Superior temporal gyrus (tissue), 1 donor: ENCODE measurements at regions not wholly inside any gene's neighbourhood (a gene's known extent, or its start where the extent isn't known, plus 50 kb on each side); places are given as distances from the start of the nearest gene placed in this dataset.
"Not testable (repeated sequence)": the region's sequence is repeated elsewhere in the genome, so short reads cannot be mapped to it uniquely, and the experiment has no call there.

Source experiments
- DNase-seq: peaks from one replicate; pipeline ENCODE4 v3.0.0-alpha.2; 2016; ENCODE audit errors: extremely low spot score

DNA sequence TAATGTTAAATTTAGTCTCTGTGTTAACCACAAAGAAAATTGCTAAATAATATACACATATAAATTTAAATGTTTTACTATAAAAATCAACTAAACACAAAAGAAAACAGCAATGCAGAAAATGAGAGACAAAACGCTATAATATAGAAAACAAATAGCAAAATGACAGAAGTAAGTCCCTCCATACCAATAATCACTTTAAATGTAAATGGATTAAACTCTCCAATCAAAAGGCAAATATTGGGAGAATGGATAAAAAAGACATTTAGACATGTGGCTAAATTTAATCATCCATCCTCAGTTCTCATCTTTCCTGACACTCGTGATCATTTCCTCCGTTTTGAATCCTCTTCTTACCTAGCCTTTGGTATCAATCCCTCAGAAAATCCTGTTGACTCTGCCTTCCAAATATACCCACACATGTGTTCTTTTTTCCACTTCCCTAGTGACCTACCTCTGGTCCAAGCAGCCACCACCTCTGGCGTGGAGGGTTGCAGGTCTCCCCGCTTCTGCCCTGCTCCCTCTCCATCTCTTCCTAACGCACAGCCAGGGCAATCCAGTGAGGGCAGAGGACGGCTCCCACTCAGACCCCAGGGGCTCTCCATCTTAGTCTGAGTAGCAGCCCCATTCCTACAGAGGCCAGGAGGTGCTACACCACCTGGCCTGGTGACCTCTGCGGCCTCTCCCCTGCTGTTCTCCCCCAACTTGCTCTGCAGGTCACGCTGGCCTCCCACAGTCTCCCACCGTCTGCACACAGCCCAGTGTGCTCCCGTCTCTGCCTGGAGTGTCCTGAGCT lies 149.2 kb downstream of the RNASET2 start:
- DNase-seq: no peak

DNA sequence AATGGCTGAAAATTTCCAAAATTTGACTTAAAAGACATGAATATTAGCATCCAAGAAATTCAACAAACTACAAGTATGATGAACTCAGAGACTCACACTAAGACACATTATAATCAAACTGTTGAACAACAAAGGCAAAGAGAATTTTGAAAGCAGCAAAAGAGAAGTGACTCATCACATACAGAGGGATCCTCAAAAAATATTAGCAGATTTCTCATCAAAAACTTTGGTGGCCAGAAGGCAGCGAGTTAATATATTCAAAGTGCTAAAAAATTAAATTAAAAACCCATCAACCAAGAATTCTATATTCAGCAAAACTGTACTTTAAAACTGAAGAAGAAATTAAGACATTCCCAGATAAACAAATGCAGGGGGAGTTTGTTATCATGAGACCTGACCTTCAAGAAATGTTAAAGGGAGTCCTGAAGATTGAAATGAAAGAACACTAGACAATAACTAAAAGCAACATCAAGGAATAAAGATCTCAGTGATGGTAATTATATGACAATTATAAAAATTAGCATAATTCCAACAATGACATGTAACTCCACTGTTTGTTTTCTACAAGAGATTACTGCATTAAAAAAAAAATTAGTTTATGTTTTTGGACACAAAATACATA lies 150.0 kb downstream of the RNASET2 start:
- no peak for DNase-seq

DNA sequence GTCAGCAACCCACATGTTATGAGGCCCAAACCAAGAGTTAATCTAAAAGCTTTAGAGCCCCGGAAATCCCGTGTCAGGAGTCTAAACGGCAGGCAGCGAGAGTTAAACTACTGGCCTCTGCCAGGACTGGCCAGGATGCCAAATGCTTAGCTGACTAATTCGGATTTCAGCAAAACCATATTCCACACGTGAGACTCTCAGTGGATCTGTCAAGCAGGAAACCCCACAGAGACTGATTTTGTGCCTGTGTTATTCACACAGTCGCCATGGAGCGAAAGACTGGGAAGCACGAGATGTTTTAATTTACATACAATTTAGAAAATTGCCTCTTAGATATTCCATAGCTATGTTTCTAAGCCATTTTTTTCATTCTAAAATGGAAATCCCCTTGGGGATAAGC lies 152.9 kb downstream of the RNASET2 start:
- DNase-seq: no peak

DNA sequence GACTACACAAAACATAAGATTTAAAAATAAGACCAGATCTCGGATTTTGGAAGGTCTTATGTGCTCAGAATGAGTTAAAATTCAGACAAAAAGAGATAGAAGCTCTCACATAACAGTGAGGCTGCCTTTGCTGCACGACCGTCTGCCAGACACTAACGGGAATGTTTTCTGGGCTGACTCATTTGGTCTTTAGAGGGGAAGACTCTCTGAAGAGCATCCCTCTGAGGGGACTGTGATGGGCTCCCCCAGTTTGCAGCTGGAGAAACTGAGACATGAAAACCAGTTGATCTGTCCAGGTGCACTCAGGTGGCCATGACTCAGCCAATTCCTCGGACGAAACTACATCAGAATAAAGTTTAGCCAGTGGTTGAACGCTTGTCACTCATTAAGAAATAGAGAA lies 153.9 kb downstream of the RNASET2 start:
- DNase-seq: no peak

DNA sequence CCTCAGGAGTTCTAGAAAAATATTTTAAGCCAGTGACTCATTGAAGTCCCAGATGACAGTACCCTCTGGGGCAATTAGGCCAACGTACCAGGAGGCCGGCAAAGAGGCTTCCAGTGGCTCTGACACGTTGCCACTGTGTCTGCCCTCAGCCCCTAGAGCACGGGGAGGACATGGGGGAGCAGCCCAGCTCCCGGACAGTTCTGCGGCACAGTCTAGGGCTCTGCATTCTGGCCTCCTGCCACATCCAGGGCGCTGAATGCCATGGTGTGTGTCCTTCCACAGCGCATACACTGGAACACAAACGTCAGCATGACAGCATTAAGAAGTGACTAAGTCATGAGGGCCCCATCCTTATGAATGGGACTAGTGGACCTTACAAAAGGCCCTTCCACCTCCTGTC lies 156.2 kb downstream of the RNASET2 start:
- no peak for DNase-seq

DNA sequence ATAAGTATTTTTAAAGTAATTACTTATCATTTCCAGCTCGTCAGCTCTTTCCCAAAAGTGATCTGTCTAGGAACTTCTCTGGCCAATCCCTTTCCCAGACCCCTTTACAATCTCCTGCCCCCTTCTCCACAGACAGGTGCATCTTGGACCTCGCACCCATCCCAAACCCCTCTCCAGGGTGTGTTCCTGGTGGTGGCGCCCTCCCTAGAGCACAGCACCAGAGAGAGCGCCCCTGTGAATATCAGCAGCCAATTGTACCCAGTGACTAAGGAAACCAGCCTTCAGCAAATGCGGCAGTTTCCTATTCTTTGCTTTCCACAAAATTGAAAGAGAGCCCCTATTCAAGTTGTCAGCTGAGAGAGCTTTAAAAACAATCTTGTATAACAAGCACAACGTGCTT lies 157.7 kb downstream of the RNASET2 start:
- no peak for DNase-seq

DNA sequence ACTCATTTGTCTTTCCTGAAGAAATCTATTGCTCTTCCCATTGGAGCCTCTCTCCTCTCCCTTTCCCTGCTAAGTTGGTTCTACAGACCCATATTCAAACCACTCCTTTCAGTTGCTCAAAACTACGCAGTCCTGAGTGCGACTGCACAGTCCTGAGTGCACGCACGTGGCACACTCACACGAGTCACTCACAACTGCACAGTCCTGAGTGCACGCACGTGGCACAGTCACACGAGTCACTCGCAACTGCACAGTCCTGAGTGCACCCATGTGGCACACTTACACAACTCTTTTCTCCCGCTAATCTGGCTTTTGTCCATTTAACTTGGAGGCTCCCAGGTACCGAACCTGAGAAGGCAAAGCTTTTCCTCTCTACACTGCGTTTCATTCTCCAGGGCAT lies 159.7 kb downstream of the RNASET2 start:
- no peak for DNase-seq

DNA sequence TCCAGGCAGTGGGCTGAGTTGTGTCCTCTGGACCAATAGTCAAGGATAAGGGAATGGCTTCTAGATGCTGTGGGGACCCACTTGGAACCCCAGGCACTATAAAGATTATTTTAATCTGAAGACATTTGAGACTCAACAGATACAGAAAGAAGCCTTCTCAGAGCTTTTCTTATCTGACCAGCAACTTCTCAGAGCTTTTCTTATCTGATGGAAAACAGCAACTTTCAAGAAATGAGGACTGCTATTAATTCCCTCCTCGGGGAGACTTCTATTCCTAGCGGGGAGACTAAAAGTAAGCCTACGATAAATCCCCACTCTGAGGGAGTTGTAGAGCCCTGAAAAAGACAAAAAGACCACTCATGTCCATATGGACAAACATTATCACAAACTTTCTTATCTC lies 160.5 kb downstream of the RNASET2 start:
- no peak for DNase-seq

DNA sequence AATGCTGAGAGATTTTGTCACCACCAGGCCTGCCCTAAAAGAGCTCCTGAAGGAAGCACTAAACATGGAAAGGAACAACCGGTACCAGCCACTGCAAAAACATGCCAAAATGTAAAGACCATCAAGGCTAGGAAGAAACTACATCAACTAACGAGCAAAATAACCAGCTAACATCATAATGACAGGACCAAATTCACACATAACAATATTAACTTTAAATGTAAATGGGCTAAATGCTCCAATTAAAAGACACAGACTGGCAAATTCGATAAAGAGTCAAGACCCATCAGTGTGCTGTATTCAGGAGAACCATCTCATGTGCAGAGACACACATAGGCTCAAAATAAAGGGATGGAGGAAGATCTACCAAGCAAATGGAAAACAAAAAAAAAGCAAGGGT lies 163.8 kb upstream of the RPS6KA2 start:
- not testable (repeated sequence) for DNase-seq

DNA sequence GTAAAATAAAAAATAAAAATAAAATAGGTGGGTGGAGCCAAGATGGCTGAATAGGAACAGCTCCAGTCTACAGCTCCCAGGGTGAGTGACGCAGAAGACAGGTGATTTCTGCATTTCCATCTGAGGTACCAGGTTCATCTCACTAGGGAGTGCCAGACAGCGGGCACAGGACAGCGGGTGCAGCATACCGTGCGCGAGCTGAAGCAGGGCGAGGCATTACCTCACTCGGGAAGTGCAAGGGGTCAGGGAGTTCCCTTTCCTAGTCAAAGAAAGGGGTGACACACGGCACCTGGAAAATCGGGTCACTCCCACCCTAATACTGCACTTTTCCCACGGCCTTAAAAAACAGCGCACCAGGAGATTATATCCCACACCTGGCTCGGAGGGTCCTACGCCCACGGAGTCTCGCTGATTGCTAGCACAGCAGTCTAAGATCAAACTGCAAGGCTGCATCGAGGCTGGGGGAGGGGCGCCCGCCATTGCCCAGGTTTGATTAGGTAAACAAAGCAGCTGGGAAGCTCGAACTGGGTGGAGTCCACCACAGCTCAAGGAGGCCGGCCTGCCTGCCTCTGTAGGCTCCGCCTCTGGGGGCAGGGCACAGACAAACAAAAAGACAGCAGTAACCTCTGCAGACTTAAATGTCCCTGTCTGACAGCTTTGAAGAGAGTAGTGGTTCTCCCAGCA lies 161.9 kb upstream of the RPS6KA2 start:
- not testable (repeated sequence) for DNase-seq

DNA sequence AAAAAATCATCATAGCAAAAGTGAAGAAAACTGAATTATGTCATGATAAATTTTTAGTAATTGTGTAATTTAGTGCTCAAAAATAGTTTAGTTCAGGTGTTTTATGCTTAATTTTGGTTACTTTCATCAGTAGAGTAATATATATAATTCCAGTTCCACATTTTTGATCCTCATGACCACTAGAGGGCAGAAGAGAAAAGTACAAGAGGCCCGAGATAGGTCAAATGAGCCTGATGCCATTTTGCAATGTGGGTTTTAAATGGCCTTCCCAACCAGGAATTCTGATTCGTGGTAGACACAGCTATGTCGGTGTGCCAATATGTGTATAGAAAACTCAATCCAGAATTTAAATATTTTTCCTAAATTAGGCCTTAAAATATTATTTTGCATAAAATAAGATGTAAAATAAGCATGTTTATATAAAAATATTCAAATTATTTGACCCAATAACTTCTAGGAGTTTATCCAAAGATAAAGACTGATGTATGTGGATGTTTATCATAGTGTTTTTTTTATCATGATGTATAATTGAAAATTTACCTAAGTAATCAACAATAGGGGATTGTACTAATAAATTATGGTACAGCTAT lies 159.7 kb upstream of the RPS6KA2 start:
- peak; percentile 89 for DNase-seq

DNA sequence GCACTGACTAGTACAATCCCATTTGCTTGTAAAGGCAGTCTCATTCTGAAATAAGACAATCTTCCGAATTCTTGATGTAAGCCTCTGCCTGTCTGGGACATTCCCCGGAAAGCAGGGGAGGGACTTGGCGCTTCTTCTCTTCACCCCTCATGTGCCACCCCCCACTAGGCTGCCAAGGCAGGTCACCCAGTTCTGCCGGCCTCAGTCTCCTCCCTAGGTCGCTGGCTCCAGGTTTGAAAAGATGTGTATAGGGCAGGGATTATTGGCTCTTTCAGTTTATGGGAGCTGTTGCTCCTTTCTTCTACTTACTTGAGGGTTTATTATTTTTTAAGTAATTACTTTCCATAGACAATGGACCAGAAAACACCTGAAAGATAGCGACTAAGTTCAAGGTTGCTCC lies 158.1 kb upstream of the RPS6KA2 start:
- no peak for DNase-seq

DNA sequence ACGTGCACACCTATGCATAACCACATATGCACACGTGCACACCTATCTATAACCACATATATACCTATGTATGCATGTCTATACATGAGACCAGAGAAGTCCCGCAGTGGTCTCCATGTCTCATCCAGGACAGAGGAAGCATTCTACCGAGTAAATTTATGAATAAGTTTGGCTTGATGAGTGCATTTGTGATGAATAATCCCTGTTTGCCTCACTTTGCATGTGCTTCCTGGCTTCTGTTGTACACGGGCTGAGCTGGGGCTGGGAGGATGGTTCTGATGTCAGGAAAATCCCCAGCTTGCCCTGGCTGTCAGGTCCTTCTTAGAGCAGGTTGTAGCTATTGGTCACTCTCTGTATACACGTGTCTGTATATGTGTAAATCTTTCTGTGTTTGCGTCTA lies 157.6 kb upstream of the RPS6KA2 start:
- DNase-seq: no peak

DNA sequence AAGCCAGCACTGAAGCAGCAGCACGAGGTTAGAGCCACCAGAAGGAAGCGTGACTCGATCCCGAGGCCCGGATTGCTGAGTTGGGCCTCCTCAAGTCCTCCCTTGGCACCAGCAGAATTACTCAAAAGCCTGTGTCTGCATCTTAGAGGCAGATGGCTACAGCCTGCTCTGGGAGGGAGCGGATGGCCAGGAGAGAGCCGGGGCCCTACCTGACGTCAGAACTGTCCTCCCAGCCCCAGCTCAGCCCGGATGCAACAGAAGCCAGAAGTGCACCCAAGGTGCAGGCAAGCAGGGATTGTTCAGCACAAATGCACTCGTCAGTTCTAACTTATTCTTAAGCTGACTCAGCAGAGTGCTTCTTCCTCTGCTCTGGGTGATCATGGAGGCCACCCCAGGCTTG lies 155.5 kb upstream of the RPS6KA2 start:
- no peak for DNase-seq

DNA sequence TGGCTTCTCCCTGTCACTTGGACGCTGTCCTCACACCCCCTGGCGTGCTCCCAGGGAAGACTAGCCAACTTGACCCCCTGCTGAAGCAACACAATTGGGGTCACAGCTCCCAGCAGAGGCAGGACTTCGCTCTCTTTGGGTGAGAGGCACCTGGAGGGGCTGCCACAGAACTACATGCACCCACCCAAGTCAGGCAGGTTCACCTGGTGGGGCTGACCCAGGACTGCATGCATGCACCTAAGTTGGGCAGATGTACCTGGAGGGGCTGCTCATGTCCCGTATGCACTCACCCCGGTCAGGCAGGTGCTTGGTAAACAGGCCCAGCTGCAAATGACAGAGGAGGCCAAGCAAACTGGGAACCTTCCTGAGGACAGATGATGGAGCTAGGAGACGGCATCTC lies 154.3 kb upstream of the RPS6KA2 start:
- no peak for DNase-seq

DNA sequence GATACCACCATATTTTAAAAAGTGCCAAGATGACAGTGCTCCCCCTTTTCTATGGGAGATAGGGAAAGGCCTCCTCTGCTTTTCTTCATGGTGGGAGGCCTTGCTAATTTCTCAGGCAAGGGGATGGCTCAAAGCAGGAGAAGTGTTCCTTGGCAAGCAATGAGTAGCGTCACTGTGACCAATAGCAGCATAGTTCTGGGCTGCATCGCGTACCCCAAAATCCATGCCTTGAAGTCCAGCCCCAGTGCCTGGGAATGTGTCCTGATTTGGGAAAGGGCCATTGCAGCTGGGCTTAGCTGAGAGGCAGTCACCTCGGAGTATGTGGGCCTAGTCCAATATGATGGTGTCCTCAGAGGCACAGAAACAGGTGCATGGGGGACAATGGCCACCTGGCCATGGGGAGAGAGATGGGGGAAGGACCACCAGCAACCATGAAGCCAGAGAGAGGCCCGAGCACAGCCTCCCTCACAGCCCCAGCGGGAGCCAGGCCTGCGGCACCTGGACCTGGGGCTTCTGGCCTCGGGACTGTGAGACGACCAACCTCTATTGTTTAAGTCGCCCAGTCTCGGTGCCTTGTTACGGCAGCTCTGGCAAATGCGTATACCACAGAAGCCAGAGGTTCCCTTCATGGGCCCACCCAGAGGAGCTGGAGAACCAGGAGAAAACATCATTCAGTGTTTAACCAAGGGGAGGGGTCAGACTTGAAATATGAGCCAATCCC lies 153.1 kb upstream of the RPS6KA2 start:
- DNase-seq: no peak

DNA sequence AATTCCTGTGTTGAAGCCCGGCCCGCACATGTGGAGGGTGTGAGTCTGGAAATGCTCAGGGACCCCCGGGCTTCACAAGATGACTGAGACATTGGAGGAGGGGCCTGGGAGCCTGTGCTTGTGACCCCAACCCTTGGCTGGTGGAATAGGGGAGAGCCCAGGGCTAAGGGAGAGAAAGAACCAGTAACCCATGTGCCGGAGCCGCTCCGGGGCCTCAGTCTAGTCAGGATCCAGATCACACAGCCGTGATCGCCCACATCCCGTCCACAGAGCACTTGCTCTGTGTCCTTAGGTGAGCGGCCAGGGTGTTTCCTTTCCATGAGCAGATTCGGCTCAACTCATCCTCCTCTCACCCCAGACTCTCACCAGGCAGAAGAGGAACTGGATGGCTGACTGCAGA lies 152.3 kb upstream of the RPS6KA2 start:
- no peak for DNase-seq

DNA sequence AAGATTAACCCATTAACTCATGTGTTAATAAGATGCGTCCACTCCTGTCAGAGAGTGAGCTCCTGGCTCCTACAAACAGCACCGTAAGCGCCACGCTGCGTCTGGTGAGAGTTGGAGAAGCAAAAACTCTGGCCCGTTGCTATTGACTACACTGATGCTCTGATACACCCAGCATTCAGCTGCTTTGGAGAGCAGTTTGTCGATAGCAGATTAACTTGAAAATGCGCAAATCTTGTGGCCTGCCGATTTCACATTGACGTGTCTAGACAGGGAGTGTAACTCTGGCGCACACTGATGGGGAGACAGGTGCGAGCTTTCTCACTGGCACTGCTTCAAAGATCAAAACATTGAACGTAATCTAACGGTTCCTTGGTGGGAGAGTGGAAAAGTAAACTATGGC lies 151.7 kb upstream of the RPS6KA2 start:
- no peak for DNase-seq

DNA sequence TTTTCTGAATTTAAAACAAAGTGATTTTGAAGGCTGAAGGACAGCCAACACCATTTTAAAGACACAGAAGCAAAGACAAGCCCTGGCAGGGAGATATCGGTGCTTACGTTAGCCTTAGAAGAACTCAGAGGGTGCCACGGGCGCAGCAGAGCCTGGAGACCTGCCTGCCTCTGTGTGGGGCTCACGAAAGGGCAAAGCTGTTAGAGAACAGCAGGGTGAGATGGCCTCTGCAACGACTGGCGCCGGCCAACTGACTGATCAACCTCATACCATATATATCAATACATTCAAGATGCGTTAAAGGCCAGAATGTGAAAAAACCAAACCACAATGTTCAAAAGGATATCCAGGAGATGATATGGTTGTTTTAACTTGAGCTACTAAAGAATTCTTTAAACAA lies 151.0 kb upstream of the RPS6KA2 start:
- DNase-seq: no peak

DNA sequence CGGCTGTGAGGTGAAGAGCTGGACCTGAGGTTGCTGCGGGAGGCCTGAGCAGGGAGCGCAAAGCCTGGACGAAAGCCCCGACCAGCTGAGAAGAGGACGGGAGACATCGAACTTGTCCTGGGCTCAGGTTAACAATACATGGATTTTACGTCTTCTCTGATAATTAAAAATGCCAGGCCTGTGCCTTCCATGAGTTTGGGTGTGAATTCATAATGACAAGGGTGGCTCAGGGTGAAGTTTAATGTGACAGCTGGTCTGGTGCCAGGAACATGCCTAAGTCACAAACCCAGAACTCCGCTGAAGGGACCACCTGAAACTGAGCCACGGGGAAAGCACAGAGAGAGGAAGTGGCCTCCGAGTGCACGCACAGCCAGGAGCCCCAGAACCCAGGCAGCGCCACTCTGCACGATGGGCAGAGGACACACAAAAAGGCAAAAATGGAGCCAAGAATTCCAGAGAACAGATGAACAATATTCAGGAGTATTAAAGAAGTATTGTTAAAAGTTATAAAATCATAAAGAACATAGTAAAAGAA lies 150.1 kb upstream of the RPS6KA2 start:
- no peak for DNase-seq

DNA sequence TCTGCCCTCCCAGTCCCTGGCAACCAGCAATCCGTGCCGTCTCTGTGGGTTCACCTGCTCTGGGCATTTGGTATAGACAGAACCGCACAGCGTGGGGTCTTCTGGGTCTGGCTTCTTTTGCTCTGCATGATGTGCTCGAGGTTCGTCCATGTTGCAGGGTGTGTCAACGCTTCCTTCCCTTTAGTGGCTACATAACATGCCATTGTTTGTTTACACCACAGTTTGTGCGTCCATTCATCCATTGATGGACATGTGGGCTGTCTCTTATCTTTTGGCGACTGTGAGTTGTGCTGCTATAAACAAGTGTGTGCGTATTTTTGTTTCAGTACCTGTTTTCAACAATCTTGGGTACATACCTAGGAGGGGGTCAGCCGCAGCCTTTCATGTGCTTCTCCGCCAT lies 149.5 kb upstream of the RPS6KA2 start:
- no peak for DNase-seq

DNA sequence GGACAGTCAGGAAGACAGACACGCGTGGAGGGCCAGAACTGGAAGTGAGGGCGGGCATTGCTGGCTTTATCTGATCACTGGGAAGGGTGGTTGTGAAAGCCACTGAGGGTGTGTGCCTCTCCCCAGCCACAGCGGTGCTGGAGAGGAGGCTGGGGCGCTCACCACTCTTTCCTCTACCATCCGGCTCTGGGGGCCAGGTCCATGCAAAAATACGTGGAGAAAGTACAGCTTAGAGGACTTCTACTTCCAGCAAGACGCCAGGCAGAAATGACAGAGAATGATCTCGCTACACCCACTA lies 148.8 kb upstream of the RPS6KA2 start:
- no peak for DNase-seq
